ENCODE measurements at regions not wholly inside any gene's neighbourhood (a gene's known extent, or its start where the extent isn't known, plus 50 kb on each side); places are given as distances from the start of the nearest gene placed in this dataset.

DNA sequence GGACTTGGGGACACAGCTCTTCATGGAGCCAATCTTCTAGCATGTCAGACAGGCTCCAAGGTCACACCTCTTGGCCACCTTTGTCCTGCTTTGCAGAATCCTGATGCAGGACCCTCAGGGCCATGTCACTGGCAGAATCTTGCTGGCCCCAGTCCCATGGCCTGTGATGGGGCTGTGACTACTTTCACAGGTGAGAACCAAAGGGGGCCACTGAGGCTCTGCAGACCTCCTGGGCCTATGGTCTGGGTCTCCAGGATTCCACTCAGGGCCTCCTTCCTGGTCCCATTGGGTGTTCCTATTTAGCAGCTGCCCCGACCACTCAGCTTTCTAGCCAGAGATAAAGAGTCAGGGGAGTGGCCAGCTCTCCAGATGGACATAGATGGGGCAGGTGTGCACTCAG is 238.7 kb downstream of the MATN1 start (continued):
- TF ChIP-seq, protein P1, sequence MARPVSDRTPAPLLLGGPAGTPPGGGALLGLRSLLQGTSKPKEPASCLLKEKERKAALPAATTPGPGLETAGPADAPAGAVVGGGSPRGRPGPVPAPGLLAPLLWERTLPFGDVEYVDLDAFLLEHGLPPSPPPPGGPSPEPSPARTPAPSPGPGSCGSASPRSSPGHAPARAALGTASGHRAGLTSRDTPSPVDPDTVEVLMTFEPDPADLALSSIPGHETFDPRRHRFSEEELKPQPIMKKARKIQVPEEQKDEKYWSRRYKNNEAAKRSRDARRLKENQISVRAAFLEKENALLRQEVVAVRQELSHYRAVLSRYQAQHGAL (CRISPR knock-in tag; IDR thresholded peaks at IDR 0.05; ENCODE audit: not compliant biosample characterization), result no peak
- TF ChIP-seq, protein P2, sequence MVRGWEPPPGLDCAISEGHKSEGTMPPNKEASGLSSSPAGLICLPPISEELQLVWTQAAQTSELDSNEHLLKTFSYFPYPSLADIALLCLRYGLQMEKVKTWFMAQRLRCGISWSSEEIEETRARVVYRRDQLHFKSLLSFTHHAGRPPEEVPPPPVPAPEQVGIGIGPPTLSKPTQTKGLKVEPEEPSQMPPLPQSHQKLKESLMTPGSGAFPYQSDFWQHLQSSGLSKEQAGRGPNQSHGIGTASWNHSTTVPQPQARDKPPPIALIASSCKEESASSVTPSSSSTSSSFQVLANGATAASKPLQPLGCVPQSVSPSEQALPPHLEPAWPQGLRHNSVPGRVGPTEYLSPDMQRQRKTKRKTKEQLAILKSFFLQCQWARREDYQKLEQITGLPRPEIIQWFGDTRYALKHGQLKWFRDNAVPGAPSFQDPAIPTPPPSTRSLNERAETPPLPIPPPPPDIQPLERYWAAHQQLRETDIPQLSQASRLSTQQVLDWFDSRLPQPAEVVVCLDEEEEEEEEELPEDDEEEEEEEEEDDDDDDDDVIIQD (CRISPR knock-in tag; IDR thresholded peaks at IDR 0.05; ENCODE audit: low read depth), result no peak
- TF ChIP-seq MIXL1 (CRISPR knock-in tag; IDR thresholded peaks at IDR 0.05), result no peak
- no peak for TF ChIP-seq ZKSCAN1 (IDR thresholded peaks at IDR 0.05; ENCODE audit: low read length)
- TF ChIP-seq ZNF530 (CRISPR knock-in tag; IDR thresholded peaks at IDR 0.05; ENCODE audit: low read depth), result no peak
- TF ChIP-seq, protein P3, sequence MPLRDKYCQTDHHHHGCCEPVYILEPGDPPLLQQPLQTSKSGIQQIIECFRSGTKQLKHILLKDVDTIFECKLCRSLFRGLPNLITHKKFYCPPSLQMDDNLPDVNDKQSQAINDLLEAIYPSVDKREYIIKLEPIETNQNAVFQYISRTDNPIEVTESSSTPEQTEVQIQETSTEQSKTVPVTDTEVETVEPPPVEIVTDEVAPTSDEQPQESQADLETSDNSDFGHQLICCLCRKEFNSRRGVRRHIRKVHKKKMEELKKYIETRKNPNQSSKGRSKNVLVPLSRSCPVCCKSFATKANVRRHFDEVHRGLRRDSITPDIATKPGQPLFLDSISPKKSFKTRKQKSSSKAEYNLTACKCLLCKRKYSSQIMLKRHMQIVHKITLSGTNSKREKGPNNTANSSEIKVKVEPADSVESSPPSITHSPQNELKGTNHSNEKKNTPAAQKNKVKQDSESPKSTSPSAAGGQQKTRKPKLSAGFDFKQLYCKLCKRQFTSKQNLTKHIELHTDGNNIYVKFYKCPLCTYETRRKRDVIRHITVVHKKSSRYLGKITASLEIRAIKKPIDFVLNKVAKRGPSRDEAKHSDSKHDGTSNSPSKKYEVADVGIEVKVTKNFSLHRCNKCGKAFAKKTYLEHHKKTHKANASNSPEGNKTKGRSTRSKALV (CRISPR knock-in tag; IDR thresholded peaks at IDR 0.05), result no peak

DNA sequence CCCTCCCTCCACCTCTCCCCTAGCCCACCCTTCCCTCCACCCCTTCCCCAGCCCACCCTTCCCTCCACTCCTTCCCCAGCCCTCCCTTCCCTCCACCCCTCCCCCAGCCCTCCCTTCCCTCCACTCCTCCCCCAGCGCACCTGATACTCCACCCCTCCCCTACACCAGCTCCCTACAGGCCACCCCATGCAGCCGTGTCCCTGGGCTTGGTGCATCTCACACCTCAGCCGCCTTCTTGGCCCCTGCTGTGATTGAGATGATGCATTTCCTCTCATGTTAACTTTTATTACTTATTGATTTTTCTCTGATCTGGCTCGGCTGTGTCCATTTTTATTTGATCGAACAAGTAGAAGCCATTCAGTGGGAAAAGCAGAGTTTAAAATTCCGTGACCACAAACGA is 243.8 kb downstream of the MATN1 start:
- Histone ChIP-seq H3K79me2 (ENCODE audit: insufficient read depth, low read length) (no peaks in the 10 kb centered on the region), H4K20me1 (ENCODE audit: insufficient read depth, low read length) (no peaks in the 10 kb centered on the region), H3K9ac (ENCODE audit: insufficient read depth, low read depth, low read length) (no peak overlapping the region), H3K27me3 (ENCODE audit: control insufficient read depth in 1 of 2, insufficient read depth in 2 of 2, low read length in 2 of 2) (no peaks in the 10 kb centered on the region; a peak in 1 of 5 replicates), H3K36me3 (replicated peaks in 1 of 2; ENCODE audit: control insufficient read depth in 1 of 2, insufficient read depth in 2 of 2, low read length in 2 of 2) (no peaks in the 10 kb centered on the region), H2AFZ (ENCODE audit: low read length) (no peak overlapping the region), H3K27ac (ENCODE audit: extremely low read length, insufficient read depth, low read length) (no peak overlapping the region), H3K4me1 (ENCODE audit: insufficient read depth, low read length) (no peaks in the 10 kb centered on the region), H3K4me3 (replicated peaks in 1 of 3; ENCODE audit: insufficient read depth in 1 of 3, low read depth in 2 of 3, low read length in 3 of 3) (no peak overlapping the region), H3K9me3 (ENCODE audit: low read length) (no peaks in the 10 kb centered on the region), H3K4me2 (ENCODE audit: low read depth, low read length) (no peak overlapping the region)
- no TSS peak for BruUV-seq (replicated peaks)
- intact Hi-C loops (cut with micrococcal nuclease; ENCODE audit: unreplicated experiment), result no loop called here
- POLR2A ChIA-PET, result no interaction called here
- WGBS (ENCODE audit: low lambda C conversion rate), result 21% methylated on average over 7 of the region's 7 CpGs
- DNase-seq (ENCODE audit: low spot score), result no peak
- no peak for FAIRE-seq
- no peak for ATAC-seq
- CTCF ChIA-PET (ENCODE audit: low intra/inter-chr PET ratio, low total read pairs), result no interaction called here
- in situ Hi-C loops (cut with HindIII; ENCODE audit: extremely low pct_ligation_motif_present, low pct_unique_long_range_greater_than_20kb), result no loop called here
- TF ChIP-seq, protein P4, sequence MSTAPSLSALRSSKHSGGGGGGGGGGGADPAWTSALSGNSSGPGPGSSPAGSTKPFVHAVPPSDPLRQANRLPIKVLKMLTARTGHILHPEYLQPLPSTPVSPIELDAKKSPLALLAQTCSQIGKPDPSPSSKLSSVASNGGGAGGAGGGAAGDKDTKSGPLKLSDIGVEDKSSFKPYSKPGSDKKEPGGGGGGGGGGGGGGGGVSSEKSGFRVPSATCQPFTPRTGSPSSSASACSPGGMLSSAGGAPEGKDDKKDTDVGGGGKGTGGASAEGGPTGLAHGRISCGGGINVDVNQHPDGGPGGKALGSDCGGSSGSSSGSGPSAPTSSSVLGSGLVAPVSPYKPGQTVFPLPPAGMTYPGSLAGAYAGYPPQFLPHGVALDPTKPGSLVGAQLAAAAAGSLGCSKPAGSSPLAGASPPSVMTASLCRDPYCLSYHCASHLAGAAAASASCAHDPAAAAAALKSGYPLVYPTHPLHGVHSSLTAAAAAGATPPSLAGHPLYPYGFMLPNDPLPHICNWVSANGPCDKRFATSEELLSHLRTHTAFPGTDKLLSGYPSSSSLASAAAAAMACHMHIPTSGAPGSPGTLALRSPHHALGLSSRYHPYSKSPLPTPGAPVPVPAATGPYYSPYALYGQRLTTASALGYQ (CRISPR knock-in tag; IDR thresholded peaks at IDR 0.05), result no peak
- TF ChIP-seq ZC3H4 (CRISPR knock-in tag; IDR thresholded peaks at IDR 0.05; ENCODE audit: borderline replicate concordance) (no peak), SAP130 (CRISPR knock-in tag; IDR thresholded peaks at IDR 0.05; ENCODE audit: low read depth) (no peak), ZNF12 (CRISPR knock-in tag; IDR thresholded peaks at IDR 0.05) (no peak), MEF2D (CRISPR knock-in tag; IDR thresholded peaks at IDR 0.05) (no peak), ZFAT (CRISPR knock-in tag; conservative IDR thresholded peaks at IDR 0.05) (no peak), MIER2 (CRISPR knock-in tag; IDR thresholded peaks at IDR 0.05) (no peak)
- TF ChIP-seq, protein P5, sequence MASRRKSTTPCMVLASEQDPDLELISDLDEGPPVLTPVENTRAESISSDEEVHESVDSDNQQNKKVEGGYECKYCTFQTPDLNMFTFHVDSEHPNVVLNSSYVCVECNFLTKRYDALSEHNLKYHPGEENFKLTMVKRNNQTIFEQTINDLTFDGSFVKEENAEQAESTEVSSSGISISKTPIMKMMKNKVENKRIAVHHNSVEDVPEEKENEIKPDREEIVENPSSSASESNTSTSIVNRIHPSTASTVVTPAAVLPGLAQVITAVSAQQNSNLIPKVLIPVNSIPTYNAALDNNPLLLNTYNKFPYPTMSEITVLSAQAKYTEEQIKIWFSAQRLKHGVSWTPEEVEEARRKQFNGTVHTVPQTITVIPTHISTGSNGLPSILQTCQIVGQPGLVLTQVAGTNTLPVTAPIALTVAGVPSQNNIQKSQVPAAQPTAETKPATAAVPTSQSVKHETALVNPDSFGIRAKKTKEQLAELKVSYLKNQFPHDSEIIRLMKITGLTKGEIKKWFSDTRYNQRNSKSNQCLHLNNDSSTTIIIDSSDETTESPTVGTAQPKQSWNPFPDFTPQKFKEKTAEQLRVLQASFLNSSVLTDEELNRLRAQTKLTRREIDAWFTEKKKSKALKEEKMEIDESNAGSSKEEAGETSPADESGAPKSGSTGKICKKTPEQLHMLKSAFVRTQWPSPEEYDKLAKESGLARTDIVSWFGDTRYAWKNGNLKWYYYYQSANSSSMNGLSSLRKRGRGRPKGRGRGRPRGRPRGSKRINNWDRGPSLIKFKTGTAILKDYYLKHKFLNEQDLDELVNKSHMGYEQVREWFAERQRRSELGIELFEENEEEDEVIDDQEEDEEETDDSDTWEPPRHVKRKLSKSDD (CRISPR knock-in tag; IDR thresholded peaks at IDR 0.05; ENCODE audit: low read depth), result no peak
- TF ChIP-seq, protein P6, sequence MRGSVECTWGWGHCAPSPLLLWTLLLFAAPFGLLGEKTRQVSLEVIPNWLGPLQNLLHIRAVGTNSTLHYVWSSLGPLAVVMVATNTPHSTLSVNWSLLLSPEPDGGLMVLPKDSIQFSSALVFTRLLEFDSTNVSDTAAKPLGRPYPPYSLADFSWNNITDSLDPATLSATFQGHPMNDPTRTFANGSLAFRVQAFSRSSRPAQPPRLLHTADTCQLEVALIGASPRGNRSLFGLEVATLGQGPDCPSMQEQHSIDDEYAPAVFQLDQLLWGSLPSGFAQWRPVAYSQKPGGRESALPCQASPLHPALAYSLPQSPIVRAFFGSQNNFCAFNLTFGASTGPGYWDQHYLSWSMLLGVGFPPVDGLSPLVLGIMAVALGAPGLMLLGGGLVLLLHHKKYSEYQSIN (CRISPR knock-in tag; IDR thresholded peaks at IDR 0.05; ENCODE audit: borderline replicate concordance), result no peak
